IMR-90 (cell line): ENCODE measurements at regions not wholly inside any gene's neighbourhood (a gene's known extent, or its start where the extent isn't known, plus 50 kb on each side); places are given as distances from the start of the nearest gene placed in this dataset.

ENCODE experiments used
- ATAC-seq: fragments of 200-7000 bp; cut with Tn5 transposase; 2 replicates; pipeline ENCODE4 v1.9.1; 2020; ENCODE audit warnings: low read depth, mild to moderate bottlenecking, moderate library complexity
- BruUV-seq: library from RNA; stranded (reverse); fragments of 400-500 nt; replicated peaks from 2 replicates; lab custom pipeline; 2021; lab: Mats Ljungman, UMichigan
- CTCF ChIA-PET: fragments of 300-600 bp; formaldehyde crosslinking; extraction: SDS; loops from one replicate; lab custom pipeline; 2021; ENCODE audit warnings: antibody characterized with exemption; lab: Yijun Ruan, JAX
- POLR2A ChIA-PET: fragments of 300-600 bp; sonication (Branson Sonifier 250); formaldehyde crosslinking; loops from one replicate; lab custom pipeline; 2022; ENCODE audit warnings: antibody characterized with exemption; ENCODE audit not compliant: unreplicated experiment; lab: Charles Lee
- DNase-seq: peaks from one replicate; pipeline ENCODE4 v3.0.0; 2013
- H2AFZ ChIP-seq: replicated peaks from 2 replicates; pipeline ENCODE3; 2013; ENCODE audit warnings: low read length, mild to moderate bottlenecking; ENCODE audit not compliant: poor library complexity
- H2AK5ac ChIP-seq: 2 replicates; pipeline ENCODE4 v1.6.1; 2013; ENCODE audit warnings: low read depth, low read length, inconsistent platforms
- H2AK9ac ChIP-seq: replicated peaks from 2 replicates; pipeline ENCODE3; 2013; ENCODE audit warnings: mild to moderate bottlenecking, low read depth, low read length, moderate library complexity; ENCODE audit not compliant: poor library complexity
- H2BK120ac ChIP-seq: 2 replicates; pipeline ENCODE4 v1.6.1; 2013; ENCODE audit warnings: low read depth, low read length, inconsistent platforms
- H2BK15ac ChIP-seq: 3 replicates; pipeline ENCODE4 v1.6.1; 2013; ENCODE audit warnings: low read depth, low read length, inconsistent platforms
- H2BK20ac ChIP-seq: 2 replicates; pipeline ENCODE4 v1.6.1; 2013; ENCODE audit warnings: low read depth, mild to moderate bottlenecking, inconsistent platforms, low read length, moderate library complexity
- H2BK5ac ChIP-seq: 2 replicates; pipeline ENCODE4 v1.6.1; 2013; ENCODE audit warnings: mild to moderate bottlenecking, low read depth, low read length, inconsistent platforms; ENCODE audit not compliant: poor library complexity, severe bottlenecking
- H3K14ac ChIP-seq: replicated peaks from 2 replicates; pipeline ENCODE4 v1.6.1; 2013; ENCODE audit warnings: low read depth, low read length, inconsistent platforms
- H3K18ac ChIP-seq: 2 replicates; pipeline ENCODE4 v1.6.1; 2013; ENCODE audit warnings: low read depth, low read length, control low read depth
- H3K23ac ChIP-seq: 2 replicates; pipeline ENCODE4 v1.6.1; 2013; ENCODE audit warnings: low read depth, low read length, inconsistent platforms
- H3K27ac ChIP-seq: 2 replicates; pipeline ENCODE4 v1.5.1; 2013; ENCODE audit warnings: mild to moderate bottlenecking, control low read depth, low read length; ENCODE audit not compliant: insufficient read depth
- H3K27me3 ChIP-seq: 2 replicates; pipeline ENCODE4 v1.6.1; 2013; ENCODE audit warnings: low read length; ENCODE audit not compliant: control insufficient read depth, insufficient read depth
- H3K36me3 ChIP-seq: 2 replicates; pipeline ENCODE4 v1.6.1; 2013; ENCODE audit warnings: low read length, mixed read lengths; ENCODE audit not compliant: control insufficient read depth, insufficient read depth
- H3K4ac ChIP-seq: 2 replicates; pipeline ENCODE4 v1.6.1; 2013; ENCODE audit warnings: low read depth, low read length, inconsistent platforms
- H3K4me1 ChIP-seq: 2 replicates; pipeline ENCODE4 v1.6.1; 2013; ENCODE audit warnings: low read length, mixed read lengths; ENCODE audit not compliant: control insufficient read depth, insufficient read depth
- H3K4me2 ChIP-seq: 2 replicates; pipeline ENCODE4 v1.6.1; 2013; ENCODE audit warnings: low read depth, mild to moderate bottlenecking, control low read depth, low read length, moderate library complexity
- H3K4me3 ChIP-seq: 2 replicates; pipeline ENCODE4 v1.5.1; 2013; ENCODE audit warnings: low read depth, mild to moderate bottlenecking, control low read depth, low read length, moderate library complexity; ENCODE audit not compliant: insufficient read depth
- H3K56ac ChIP-seq: 2 replicates; pipeline ENCODE4 v1.6.1; 2013; ENCODE audit warnings: low read length, inconsistent platforms; ENCODE audit not compliant: insufficient read depth; ENCODE audit errors: extremely low read depth
- H3K79me1 ChIP-seq, 2 experiments: 2 replicates each; pipeline ENCODE4 v1.6.1; 2013; ENCODE audit warnings: low read length in 2 of 2, inconsistent platforms in 1 of 2, low read depth in 1 of 2
- H3K9ac ChIP-seq: 2 replicates; pipeline ENCODE4 v1.6.1; 2013; ENCODE audit warnings: low read depth, low read length, control low read depth
- H3K9me1 ChIP-seq: 2 replicates; pipeline ENCODE4 v1.6.1; 2013; ENCODE audit warnings: low read length, inconsistent platforms; ENCODE audit not compliant: insufficient read depth
- H3K9me3 ChIP-seq: 2 replicates; pipeline ENCODE4 v1.6.1; 2013; ENCODE audit warnings: low read length; ENCODE audit not compliant: control insufficient read depth, insufficient read depth
- H4K20me1 ChIP-seq: 2 replicates; pipeline ENCODE4 v1.6.1; 2013; ENCODE audit warnings: low read length, inconsistent platforms; ENCODE audit not compliant: insufficient read depth
- H4K5ac ChIP-seq: 2 replicates; pipeline ENCODE4 v1.6.1; 2013; ENCODE audit warnings: mild to moderate bottlenecking, low read depth, low read length, control low read depth
- H4K8ac ChIP-seq, 2 experiments: 2 replicates each; pipeline ENCODE4 v1.6.1; 2013; ENCODE audit warnings: low read depth in 2 of 2, low read length in 2 of 2, control low read depth in 1 of 2, inconsistent platforms in 1 of 2
- H4K91ac ChIP-seq: 2 replicates; pipeline ENCODE4 v1.6.1; 2013; ENCODE audit warnings: low read depth, low read length, inconsistent platforms; ENCODE audit not compliant: insufficient read depth
- BHLHE40 ChIP-seq: fragments of 150-350 bp; IDR thresholded peaks from 2 replicates; pipeline ENCODE4 v1.6.1; 2016; ENCODE audit warnings: mild to moderate bottlenecking, low read depth, low read length
- CHD1 ChIP-seq: IDR thresholded peaks from 2 replicates; pipeline ENCODE4 v1.6.1; 2012; ENCODE audit warnings: low read depth, low read length, improper control_type of control experiment
- CTCF ChIP-seq: conservative IDR thresholded peaks from 2 replicates; pipeline ENCODE4 v1.5.1; 2012; ENCODE audit warnings: mild to moderate bottlenecking, low read depth, low read length, improper control_type of control experiment
- MAZ ChIP-seq: IDR thresholded peaks from 2 replicates; pipeline ENCODE4 v1.6.1; 2012; ENCODE audit warnings: low read depth, mild to moderate bottlenecking, low read length, improper control_type of control experiment, moderate library complexity, borderline replicate concordance
- MXI1 ChIP-seq: IDR thresholded peaks from 2 replicates; pipeline ENCODE4 v1.6.1; 2012; ENCODE audit warnings: low read depth, mild to moderate bottlenecking, low read length, moderate library complexity, borderline replicate concordance
- RAD21 ChIP-seq: IDR thresholded peaks from 2 replicates; pipeline ENCODE4 v1.6.1; 2012; ENCODE audit warnings: low read length, improper control_type of control experiment
- RCOR1 ChIP-seq: IDR thresholded peaks from 2 replicates; pipeline ENCODE4 v1.6.1; 2012; ENCODE audit warnings: mild to moderate bottlenecking, low read length, improper control_type of control experiment; ENCODE audit not compliant: insufficient replicate concordance
- RFX5 ChIP-seq: IDR thresholded peaks from 2 replicates; pipeline ENCODE4 v1.8.0; 2012; ENCODE audit warnings: low read depth, mild to moderate bottlenecking, low read length, moderate library complexity
- WGBS, 2 experiments: methylation state at CpG; one replicate each; pipeline versions ENCODE4 v1.1.5 to v1.1.7; 2013; ENCODE audit warnings: missing lambda C conversion rate in 2 of 2; ENCODE audit not compliant: insufficient read length in 1 of 2; ENCODE audit errors: extremely low coverage in 2 of 2; 5-methylcytosine and 5-hydroxymethylcytosine counted together
- dilution Hi-C: fragments of 300-500 bp; cut with HindIII; formaldehyde crosslinking; loops from one replicate; pipeline ENCODE4 v1.14.3; 2018; ENCODE audit warnings: low sequenced_read_pairs; ENCODE audit not compliant: unreplicated experiment
- in situ Hi-C: fragments of 300-500 bp; cut with MboI; formaldehyde crosslinking; loops from 3 replicates; pipeline ENCODE4 v1.14.3; 2019; ENCODE audit warnings: low sequenced_read_pairs, inconsistent platforms, mixed read lengths
- intact Hi-C: fragments of 100-400 bp; cut with micrococcal nuclease; formaldehyde crosslinking; loops from 2 replicates; pipeline ENCODE4 v1.10.0; 2022

GRCh38 chr4:163895378-163896005 lies 401.0 kb downstream of the TMA16 start:
- no peak overlapping the region for H2BK15ac ChIP-seq
- H4K5ac ChIP-seq, result no peak overlapping the region
- no peaks in the 10 kb centered on the region for H3K27me3 ChIP-seq
- no peak overlapping the region for H3K9ac ChIP-seq
- H3K23ac ChIP-seq, result no peak overlapping the region
- dilution Hi-C loops, result no loop called here
- peaks cover 2% of the 10 kb centered on the region; the same call in 1 of the 2 replicates for H3K9me3 ChIP-seq
- no peak overlapping the region for H2BK5ac ChIP-seq
- H3K9me1 ChIP-seq, result no peaks in the 10 kb centered on the region
- no peak overlapping the region for H4K8ac ChIP-seq
- WGBS, 2 experiments, result no CpG with 5 or more reads among the region's 3 CpGs
- H3K18ac ChIP-seq, result no peak overlapping the region
- no peak overlapping the region for H2BK120ac ChIP-seq
- in situ Hi-C loops, result no loop called here
- ChIA-PET POLR2A (no interaction called here), CTCF (no interaction called here)
- no peak overlapping the region for H3K27ac ChIP-seq
- DNase-seq (no peak), ATAC-seq (no peak)
- no peak overlapping the region for H3K4ac ChIP-seq
- H4K91ac ChIP-seq, result no peak overlapping the region
- H4K20me1 ChIP-seq, result no peaks in the 10 kb centered on the region
- no peak overlapping the region for H3K4me3 ChIP-seq
- no peak overlapping the region for H2AK5ac ChIP-seq
- no peaks in the 10 kb centered on the region for H3K79me1 ChIP-seq
- no peak overlapping the region for H3K56ac ChIP-seq
- no TSS peak for BruUV-seq
- no peak overlapping the region for H3K14ac ChIP-seq
- no peak for TF ChIP-seq MAZ
- no peak for TF ChIP-seq RCOR1
- TF ChIP-seq CTCF, result no peak
- no peak for TF ChIP-seq CHD1
- no peak for TF ChIP-seq MXI1
- TF ChIP-seq BHLHE40, result no peak
- no peak for TF ChIP-seq RFX5
- no peak for TF ChIP-seq RAD21
- no peak overlapping the region for H2BK20ac ChIP-seq
- no peaks in the 10 kb centered on the region for H3K4me1 ChIP-seq
- H3K4me2 ChIP-seq, result no peak overlapping the region
- no peak overlapping the region for H2AK9ac ChIP-seq
- H3K36me3 ChIP-seq, result no peaks in the 10 kb centered on the region
- intact Hi-C loops, result no loop called here
- no peak overlapping the region for H2AFZ ChIP-seq
